Type B pancreatic cell (in vitro differentiated cells): ENCODE measurements at regions not wholly inside any gene's neighbourhood (a gene's known extent, or its start where the extent isn't known, plus 50 kb on each side); places are given as distances from the start of the nearest gene placed in this dataset.
A peak's percentile ranks its signal among the peaks of the same experiment; 100 is the strongest.

Experiments used
- DNase-seq: peaks from one replicate; pipeline ENCODE4 v3.0.0; 2021; ENCODE audit warnings: mixed read lengths; ENCODE audit not compliant: unreplicated experiment; ENCODE audit errors: extremely low spot score
- H3K27ac Mint-ChIP-seq: 2 replicates; pipeline ENCODE4 v1.8.0; 2021; ENCODE audit warnings: mild to moderate bottlenecking, mixed read lengths
- H3K27me3 Mint-ChIP-seq: 2 replicates; pipeline ENCODE4 v1.8.0; 2021; ENCODE audit warnings: mixed read lengths
- H3K36me3 Mint-ChIP-seq: 2 replicates; pipeline ENCODE4 v1.8.0; 2021; ENCODE audit warnings: mixed read lengths
- H3K4me1 Mint-ChIP-seq: one replicate; pipeline ENCODE4 v1.8.0; 2021; ENCODE audit warnings: mixed read lengths; ENCODE audit not compliant: unreplicated experiment
- H3K4me3 Mint-ChIP-seq: 2 replicates; pipeline ENCODE4 v1.8.0; 2021; ENCODE audit warnings: mild to moderate bottlenecking, mixed read lengths
- H3K9me3 Mint-ChIP-seq: 2 replicates; pipeline ENCODE4 v1.8.0; 2021; ENCODE audit warnings: mixed read lengths
- CTCF ChIP-seq: fragments of 200-600 bp; sonication (generic); conservative IDR thresholded peaks from 2 replicates; pipeline ENCODE4 v1.5.0; 2021; ENCODE audit warnings: antibody characterized with exemption, mild to moderate bottlenecking

GRCh38 chr18:76634564-76634963 is 139.5 kb upstream of the ZNF516 start:
- DNase-seq: no peak
- Mint-ChIP-seq H3K36me3 (no peaks in the 10 kb centered on the region), H3K27me3 (no peaks in the 10 kb centered on the region), H3K27ac (no peak overlapping the region), H3K4me3 (no peak overlapping the region), H3K9me3 (no peaks in the 10 kb centered on the region), H3K4me1 (peaks cover 6% of the 10 kb centered on the region)
- no peak for TF ChIP-seq CTCF

- H3K27ac Mint-ChIP-seq: no peak overlapping the region
- no peaks in the 10 kb centered on the region for H3K9me3 Mint-ChIP-seq
- H3K27me3 Mint-ChIP-seq: no peaks in the 10 kb centered on the region
- H3K4me1 Mint-ChIP-seq: peaks cover 1% of the 10 kb centered on the region
- no peaks in the 10 kb centered on the region for H3K36me3 Mint-ChIP-seq
- DNase-seq: no peak
- no peak for TF ChIP-seq CTCF
- H3K4me3 Mint-ChIP-seq: no peak overlapping the region
These were observed 138.7 kb upstream of the ZNF516 start for GRCh38 chr18:76633588-76634269.

- H3K4me3 Mint-ChIP-seq: no peak overlapping the region
- no peak for TF ChIP-seq CTCF
- no peaks in the 10 kb centered on the region for H3K9me3 Mint-ChIP-seq
- H3K36me3 Mint-ChIP-seq: no peaks in the 10 kb centered on the region
- H3K27me3 Mint-ChIP-seq: no peaks in the 10 kb centered on the region
- DNase-seq: no peak
- peaks cover 7% of the 10 kb centered on the region for H3K4me1 Mint-ChIP-seq
- H3K27ac Mint-ChIP-seq: no peak overlapping the region
These were observed 132.4 kb upstream of the ZNF516 start for GRCh38 chr18:76627444-76627843.

- Mint-ChIP-seq H3K4me1 (peaks cover 10% of the 10 kb centered on the region), H3K4me3 (no peak overlapping the region), H3K27ac (no peak overlapping the region), H3K36me3 (no peaks in the 10 kb centered on the region), H3K9me3 (no peaks in the 10 kb centered on the region), H3K27me3 (no peaks in the 10 kb centered on the region)
- DNase-seq: no peak
- TF ChIP-seq CTCF: no peak
These were observed 131.9 kb upstream of the ZNF516 start for GRCh38 chr18:76626991-76627390.

GRCh38 chr18:76622651-76623050 is 127.6 kb upstream of the ZNF516 start:
- H3K27me3 Mint-ChIP-seq: no peaks in the 10 kb centered on the region
- H3K27ac Mint-ChIP-seq: peak overlapping the region; percentile 56
- H3K9me3 Mint-ChIP-seq: no peaks in the 10 kb centered on the region
- H3K36me3 Mint-ChIP-seq: no peaks in the 10 kb centered on the region
- no peak for DNase-seq
- no peak for TF ChIP-seq CTCF
- peaks cover 50% of the 10 kb centered on the region for H3K4me1 Mint-ChIP-seq
- peak overlapping the region; percentile 84 for H3K4me3 Mint-ChIP-seq
